Astrocyte (in vitro differentiated cells and primary cell): ENCODE measurements at regions not wholly inside any gene's neighbourhood (a gene's known extent, or its start where the extent isn't known, plus 50 kb on each side); places are given as distances from the start of the nearest gene placed in this dataset.

Source experiments
- DNase-seq: peaks from one replicate; pipeline ENCODE4 v3.0.0-alpha.2; 2010; ENCODE audit warnings: low read depth
- FAIRE-seq: peaks from 2 replicates; lab custom pipeline; 2011; peaks lifted over from hg19 to GRCh38; lab: Jason Lieb, UNC
- H2AFZ ChIP-seq: 2 replicates; pipeline ENCODE4 v1.6.0; 2012; ENCODE audit warnings: low read depth, low read length, inconsistent platforms
- H3K27ac ChIP-seq: 2 replicates; pipeline ENCODE4 v1.5.1; 2011; ENCODE audit warnings: low read depth, low read length, inconsistent platforms
- H3K27me3 ChIP-seq: 2 replicates; pipeline ENCODE4 v1.6.0; 2011; ENCODE audit warnings: low read length, inconsistent platforms; ENCODE audit not compliant: insufficient read depth
- H3K36me3 ChIP-seq: 2 replicates; pipeline ENCODE4 v1.5.1; 2011; ENCODE audit warnings: low read length, inconsistent platforms; ENCODE audit not compliant: insufficient read depth
- H3K4me1 ChIP-seq: 2 replicates; pipeline ENCODE4 v1.5.1; 2011; ENCODE audit warnings: low read length, inconsistent platforms; ENCODE audit not compliant: insufficient read depth
- H3K4me2 ChIP-seq: 2 replicates; pipeline ENCODE4 v1.6.0; 2012; ENCODE audit warnings: low read length, inconsistent platforms
- H3K4me3 ChIP-seq: 2 replicates; pipeline ENCODE4 v1.5.1; 2011; ENCODE audit warnings: low read depth, mild to moderate bottlenecking, low read length, inconsistent platforms; ENCODE audit not compliant: insufficient read depth
- H3K79me2 ChIP-seq: 2 replicates; pipeline ENCODE4 v1.6.0; 2012; ENCODE audit warnings: mild to moderate bottlenecking, low read length, inconsistent platforms; ENCODE audit not compliant: insufficient read depth
- H3K9ac ChIP-seq: 2 replicates; pipeline ENCODE4 v1.6.0; 2012; ENCODE audit warnings: mild to moderate bottlenecking, low read length, inconsistent platforms
- H3K9me3 ChIP-seq: 2 replicates; pipeline ENCODE4 v1.5.1; 2012; ENCODE audit warnings: low read depth, mild to moderate bottlenecking, low read length, inconsistent platforms; ENCODE audit not compliant: insufficient read depth
- H4K20me1 ChIP-seq: 2 replicates; pipeline ENCODE4 v1.6.0; 2012; ENCODE audit warnings: low read length, inconsistent platforms; ENCODE audit not compliant: insufficient read depth
- H3K27ac Mint-ChIP-seq: one replicate; pipeline ENCODE4 v1.8.0; 2021; ENCODE audit warnings: mild to moderate bottlenecking, mixed read lengths; ENCODE audit not compliant: unreplicated experiment
- H3K27me3 Mint-ChIP-seq: one replicate; pipeline ENCODE4 v1.8.0; 2021; ENCODE audit warnings: low read depth, mixed read lengths; ENCODE audit not compliant: unreplicated experiment
- H3K36me3 Mint-ChIP-seq: one replicate; pipeline ENCODE4 v1.8.0; 2021; ENCODE audit warnings: low read depth, mixed read lengths; ENCODE audit not compliant: unreplicated experiment
- H3K4me1 Mint-ChIP-seq: one replicate; pipeline ENCODE4 v1.8.0; 2021; ENCODE audit warnings: low read depth, mixed read lengths; ENCODE audit not compliant: unreplicated experiment
- H3K4me3 Mint-ChIP-seq: one replicate; pipeline ENCODE4 v1.8.0; 2021; ENCODE audit warnings: mild to moderate bottlenecking, moderate library complexity, mixed read lengths; ENCODE audit not compliant: unreplicated experiment
- H3K9me3 Mint-ChIP-seq: one replicate; pipeline ENCODE4 v1.8.0; 2021; ENCODE audit warnings: mild to moderate bottlenecking, mixed read lengths; ENCODE audit not compliant: unreplicated experiment
- CTCF ChIP-seq: IDR thresholded peaks from 2 replicates; pipeline ENCODE4 v1.5.1; 2011; ENCODE audit warnings: low read depth, mild to moderate bottlenecking, inconsistent platforms, low read length, moderate library complexity; ENCODE audit not compliant: insufficient read depth
- EZH2 ChIP-seq: IDR thresholded peaks from 2 replicates; pipeline ENCODE4 v1.6.1; 2012; ENCODE audit warnings: mild to moderate bottlenecking, low read length, inconsistent platforms; ENCODE audit not compliant: insufficient read depth

GRCh38 chr5:173833196-173833985 lies 54.8 kb upstream of the CPEB4 start:
- H3K36me3 ChIP-seq: no peaks in the 10 kb centered on the region
- DNase-seq: peak; percentile 66
- H3K4me1 Mint-ChIP-seq: peaks cover 13% of the 10 kb centered on the region
- no peak for TF ChIP-seq CTCF
- no peak for TF ChIP-seq EZH2
- H3K9ac ChIP-seq: no peak overlapping the region
- H3K4me3 Mint-ChIP-seq: no peak overlapping the region
- no peaks in the 10 kb centered on the region for H3K79me2 ChIP-seq
- H3K27ac ChIP-seq: no peak overlapping the region
- no peak for FAIRE-seq
- no peaks in the 10 kb centered on the region for H3K36me3 Mint-ChIP-seq
- H3K9me3 Mint-ChIP-seq: no peaks in the 10 kb centered on the region
- peak overlapping the region; percentile 15 for H3K4me2 ChIP-seq
- no peak overlapping the region for H3K4me3 ChIP-seq
- H3K27me3 ChIP-seq: no peaks in the 10 kb centered on the region
- no peak overlapping the region for H2AFZ ChIP-seq
- no peak overlapping the region for H3K27ac Mint-ChIP-seq
- no peaks in the 10 kb centered on the region for H4K20me1 ChIP-seq
- H3K9me3 ChIP-seq: no peaks in the 10 kb centered on the region
- H3K4me1 ChIP-seq: peaks cover 16% of the 10 kb centered on the region
- H3K27me3 Mint-ChIP-seq: peaks cover 2% of the 10 kb centered on the region

GRCh38 chr5:173834071-173834771 lies 53.9 kb upstream of the CPEB4 start:
- Histone ChIP-seq H3K9ac (no peak overlapping the region), H3K4me1 (peaks cover 15% of the 10 kb centered on the region), H4K20me1 (no peaks in the 10 kb centered on the region), H2AFZ (no peak overlapping the region), H3K27me3 (no peaks in the 10 kb centered on the region), H3K36me3 (no peaks in the 10 kb centered on the region), H3K27ac (no peak overlapping the region), H3K4me3 (no peak overlapping the region), H3K9me3 (no peaks in the 10 kb centered on the region), H3K4me2 (no peak overlapping the region), H3K79me2 (no peaks in the 10 kb centered on the region)
- Mint-ChIP-seq H3K9me3 (no peaks in the 10 kb centered on the region), H3K36me3 (no peaks in the 10 kb centered on the region), H3K4me1 (peaks cover 13% of the 10 kb centered on the region), H3K27me3 (no peaks in the 10 kb centered on the region), H3K4me3 (no peak overlapping the region), H3K27ac (no peak overlapping the region)
- FAIRE-seq: no peak
- TF ChIP-seq CTCF (no peak), EZH2 (no peak)
- DNase-seq: peak; percentile 27

- no peak overlapping the region for H3K4me3 ChIP-seq
- no peaks in the 10 kb centered on the region for H3K79me2 ChIP-seq
- no peak for DNase-seq
- H3K9ac ChIP-seq: no peak overlapping the region
- Mint-ChIP-seq H3K9me3 (no peaks in the 10 kb centered on the region), H3K4me3 (no peak overlapping the region), H3K36me3 (no peaks in the 10 kb centered on the region), H3K4me1 (peaks cover 9% of the 10 kb centered on the region), H3K27me3 (peaks cover 3% of the 10 kb centered on the region), H3K27ac (no peak overlapping the region)
- H3K27ac ChIP-seq: no peak overlapping the region
- H3K36me3 ChIP-seq: no peaks in the 10 kb centered on the region
- no peak overlapping the region for H3K4me2 ChIP-seq
- TF ChIP-seq EZH2 (no peak), CTCF (no peak)
- H4K20me1 ChIP-seq: no peaks in the 10 kb centered on the region
- peaks cover 10% of the 10 kb centered on the region for H3K4me1 ChIP-seq
- FAIRE-seq: no peak
- no peaks in the 10 kb centered on the region for H3K9me3 ChIP-seq
- no peaks in the 10 kb centered on the region for H3K27me3 ChIP-seq
- no peak overlapping the region for H2AFZ ChIP-seq
Measured at GRCh38 chr5:173835131-173835530, 53.0 kb upstream of the CPEB4 start.
